ENCODE measurements at regions not wholly inside any gene's neighbourhood (a gene's known extent, or its start where the extent isn't known, plus 50 kb on each side); places are given as distances from the start of the nearest gene placed in this dataset.
A peak's percentile ranks its signal among the peaks of the same experiment; 100 is the strongest.
"Not testable (repeated sequence)": the region's sequence is repeated elsewhere in the genome, so short reads cannot be mapped to it uniquely, and the experiment has no call there.

- no peak for TF ChIP-seq CTCF (IDR thresholded peaks at IDR 0.05)
- no peak for ATAC-seq (ENCODE audit: low FRiP score)
- no peak for DNase-seq (ENCODE audit: low spot score)
These were observed 769.1 kb downstream of the NTRK3 start for GRCh38 chr15:87487484-87487883.

- no peak for ATAC-seq (ENCODE audit: low FRiP score)
- DNase-seq (ENCODE audit: low spot score), result no peak
- no peak for TF ChIP-seq CTCF (IDR thresholded peaks at IDR 0.05)
These were observed 773.1 kb downstream of the NTRK3 start for GRCh38 chr15:87483468-87483867.

- DNase-seq (ENCODE audit: low spot score) (no peak), ATAC-seq (ENCODE audit: low FRiP score) (no peak)
- no peak for TF ChIP-seq CTCF (IDR thresholded peaks at IDR 0.05)
These were observed 775.4 kb downstream of the NTRK3 start for GRCh38 chr15:87481126-87481525.

GRCh38 chr15:87478687-87479072, 777.9 kb downstream of the NTRK3 start:
- ATAC-seq (ENCODE audit: low FRiP score), result no peak
- TF ChIP-seq CTCF (IDR thresholded peaks at IDR 0.05), result no peak
- no peak for DNase-seq (ENCODE audit: low spot score)

GRCh38 chr15:87477737-87478686, 778.5 kb downstream of the NTRK3 start:
- DNase-seq (ENCODE audit: low spot score) (peak; percentile 28), ATAC-seq (ENCODE audit: low FRiP score) (peak; percentile 90)
- TF ChIP-seq CTCF (IDR thresholded peaks at IDR 0.05), result no peak

GRCh38 chr15:87477026-87477425, 779.5 kb downstream of the NTRK3 start:
- DNase-seq (ENCODE audit: low spot score) (no peak), ATAC-seq (ENCODE audit: low FRiP score) (no peak)
- no peak for TF ChIP-seq CTCF (IDR thresholded peaks at IDR 0.05)

GRCh38 chr15:87470923-87471322, 785.6 kb downstream of the NTRK3 start:
- TF ChIP-seq CTCF (IDR thresholded peaks at IDR 0.05), result no peak
- DNase-seq (ENCODE audit: low spot score) (no peak), ATAC-seq (ENCODE audit: low FRiP score) (no peak)

- not testable (repeated sequence) for DNase-seq (ENCODE audit: low spot score); ATAC-seq (ENCODE audit: low FRiP score)
These were observed 792.6 kb downstream of the NTRK3 start for GRCh38 chr15:87463956-87464355.

Measured in omental fat pad (tissue), 3 donors.